ENCODE measurements at regions not wholly inside any gene's neighbourhood (a gene's known extent, or its start where the extent isn't known, plus 50 kb on each side); places are given as distances from the start of the nearest gene placed in this dataset.
"Not testable (repeated sequence)": the region's sequence is repeated elsewhere in the genome, so short reads cannot be mapped to it uniquely, and the experiment has no call there.

DNA sequence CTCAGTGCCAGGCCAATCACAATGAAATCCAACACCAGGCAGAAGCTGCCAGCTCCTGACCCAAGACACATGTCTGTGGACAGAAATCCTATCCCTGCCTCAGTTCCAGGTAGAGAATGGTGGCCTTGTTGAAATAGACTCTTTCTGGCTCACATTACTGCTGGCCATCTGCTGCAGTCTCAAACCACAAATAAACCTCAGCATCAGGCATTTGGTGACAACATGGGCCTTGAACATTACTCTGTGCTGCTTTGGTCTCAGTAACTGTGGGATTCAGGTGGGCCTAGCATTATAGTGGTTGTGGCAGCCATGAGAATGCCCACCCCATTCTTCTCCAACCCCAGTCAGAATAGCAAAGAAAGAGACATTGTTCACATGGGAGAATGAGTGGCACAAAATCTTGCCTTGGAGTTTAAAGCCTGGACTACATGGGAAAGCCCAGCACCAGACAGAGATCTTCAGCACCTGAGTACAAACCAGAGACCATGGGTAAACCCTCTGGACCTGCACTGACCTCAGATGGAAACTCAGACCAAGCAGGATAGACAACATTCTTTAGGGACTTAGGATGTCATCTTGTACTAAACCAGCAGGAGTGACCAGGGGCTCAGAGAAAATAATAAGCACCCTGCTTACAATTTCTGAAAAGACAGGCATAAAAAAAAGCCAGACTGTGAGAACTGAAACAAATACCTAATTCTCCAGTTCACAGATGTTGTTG, 50.4 kb upstream of the TRAM1L1 start:
- Histone ChIP-seq H3K4me3 (no peak overlapping the region), H3K27me3 (no peaks in the 10 kb centered on the region), H3K27ac (no peak overlapping the region), H3K9me3 (no peaks in the 10 kb centered on the region), H3K36me3 (no peaks in the 10 kb centered on the region), H3K4me1 (no peaks in the 10 kb centered on the region)
- intact Hi-C loops (cut with DNase I; ENCODE audit: low total_unique reads) (no loop called here), in situ Hi-C loops (cut with MboI; ENCODE audit: low sequenced_read_pairs in 4 of 4) (no loop called here)
- no peak for DNase-seq
- TF ChIP-seq POLR2A (IDR thresholded peaks at IDR 0.05), result no peak
- TF ChIP-seq, protein P1, sequence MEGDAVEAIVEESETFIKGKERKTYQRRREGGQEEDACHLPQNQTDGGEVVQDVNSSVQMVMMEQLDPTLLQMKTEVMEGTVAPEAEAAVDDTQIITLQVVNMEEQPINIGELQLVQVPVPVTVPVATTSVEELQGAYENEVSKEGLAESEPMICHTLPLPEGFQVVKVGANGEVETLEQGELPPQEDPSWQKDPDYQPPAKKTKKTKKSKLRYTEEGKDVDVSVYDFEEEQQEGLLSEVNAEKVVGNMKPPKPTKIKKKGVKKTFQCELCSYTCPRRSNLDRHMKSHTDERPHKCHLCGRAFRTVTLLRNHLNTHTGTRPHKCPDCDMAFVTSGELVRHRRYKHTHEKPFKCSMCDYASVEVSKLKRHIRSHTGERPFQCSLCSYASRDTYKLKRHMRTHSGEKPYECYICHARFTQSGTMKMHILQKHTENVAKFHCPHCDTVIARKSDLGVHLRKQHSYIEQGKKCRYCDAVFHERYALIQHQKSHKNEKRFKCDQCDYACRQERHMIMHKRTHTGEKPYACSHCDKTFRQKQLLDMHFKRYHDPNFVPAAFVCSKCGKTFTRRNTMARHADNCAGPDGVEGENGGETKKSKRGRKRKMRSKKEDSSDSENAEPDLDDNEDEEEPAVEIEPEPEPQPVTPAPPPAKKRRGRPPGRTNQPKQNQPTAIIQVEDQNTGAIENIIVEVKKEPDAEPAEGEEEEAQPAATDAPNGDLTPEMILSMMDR (IDR thresholded peaks at IDR 0.05 in 4 of 5, conservative IDR thresholded peaks at IDR 0.05 in 1 of 5), result no peak
- no peak for ATAC-seq

GRCh38 chr4:117137145-117137544, 51.8 kb upstream of the TRAM1L1 start:
- intact Hi-C loops (cut with DNase I; ENCODE audit: low total_unique reads) (no loop called here), in situ Hi-C loops (cut with MboI; ENCODE audit: low sequenced_read_pairs in 4 of 4) (no loop called here)
- DNase-seq (no peak), ATAC-seq (no peak)
- Histone ChIP-seq H3K36me3 (no peaks in the 10 kb centered on the region), H3K9me3 (no peaks in the 10 kb centered on the region), H3K4me1 (no peaks in the 10 kb centered on the region), H3K27ac (no peak overlapping the region), H3K27me3 (no peaks in the 10 kb centered on the region), H3K4me3 (no peak overlapping the region)
- no peak for TF ChIP-seq POLR2A (IDR thresholded peaks at IDR 0.05)
- TF ChIP-seq, protein P1 (IDR thresholded peaks at IDR 0.05 in 4 of 5, conservative IDR thresholded peaks at IDR 0.05 in 1 of 5), result no peak

- H3K4me3 ChIP-seq; DNase-seq; in situ Hi-C loops (cut with MboI; ENCODE audit: low sequenced_read_pairs in 4 of 4); ATAC-seq; H3K27me3 ChIP-seq; H3K9me3 ChIP-seq; H3K4me1 ChIP-seq; intact Hi-C loops (cut with DNase I; ENCODE audit: low total_unique reads); H3K27ac ChIP-seq; H3K36me3 ChIP-seq: not testable (repeated sequence)
Observed at GRCh38 chr4:117138732-117139131, 53.4 kb upstream of the TRAM1L1 start.

DNA sequence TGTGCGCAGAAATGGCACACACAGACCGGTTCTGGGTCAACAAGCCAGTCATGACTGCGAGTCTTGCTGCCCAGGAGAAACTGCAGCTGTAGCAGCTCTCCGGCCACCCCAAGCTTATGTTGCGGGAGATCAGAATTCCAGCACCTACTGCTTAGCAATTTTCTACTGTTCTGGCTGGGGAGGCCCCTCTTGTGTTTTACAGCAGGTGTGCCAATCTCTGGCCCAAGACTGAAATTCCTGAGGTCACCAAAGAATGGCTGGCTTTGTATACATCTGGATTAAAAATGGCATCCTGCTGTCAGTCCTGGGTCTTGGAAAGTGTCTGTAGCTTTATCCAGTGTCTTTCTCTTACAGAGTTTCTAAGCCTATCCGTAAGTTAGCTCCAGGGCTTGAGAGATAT, 68.9 kb upstream of the TRAM1L1 start:
- Histone ChIP-seq H3K27ac (no peak overlapping the region), H3K36me3 (no peaks in the 10 kb centered on the region), H3K4me1 (no peaks in the 10 kb centered on the region), H3K4me3 (no peak overlapping the region), H3K9me3 (no peaks in the 10 kb centered on the region), H3K27me3 (no peaks in the 10 kb centered on the region)
- no peak for ATAC-seq
- in situ Hi-C loops (cut with MboI; ENCODE audit: low sequenced_read_pairs in 4 of 4) (no loop called here), intact Hi-C loops (cut with DNase I; ENCODE audit: low total_unique reads) (no loop called here)
- TF ChIP-seq, protein P1 (IDR thresholded peaks at IDR 0.05 in 4 of 5, conservative IDR thresholded peaks at IDR 0.05 in 1 of 5), result no peak
- TF ChIP-seq POLR2A (IDR thresholded peaks at IDR 0.05), result no peak
- DNase-seq, result no peak

- Histone ChIP-seq H3K4me3 (no peak overlapping the region), H3K4me1 (no peaks in the 10 kb centered on the region), H3K27me3 (no peaks in the 10 kb centered on the region), H3K27ac (no peak overlapping the region), H3K36me3 (no peaks in the 10 kb centered on the region), H3K9me3 (no peaks in the 10 kb centered on the region)
- intact Hi-C loops (cut with DNase I; ENCODE audit: low total_unique reads) (no loop called here), in situ Hi-C loops (cut with MboI; ENCODE audit: low sequenced_read_pairs in 4 of 4) (no loop called here)
- ATAC-seq (no peak), DNase-seq (no peak)
- no peak for TF ChIP-seq POLR2A (IDR thresholded peaks at IDR 0.05)
- TF ChIP-seq, protein P1 (IDR thresholded peaks at IDR 0.05 in 4 of 5, conservative IDR thresholded peaks at IDR 0.05 in 1 of 5), result no peak
Observed at GRCh38 chr4:117156806-117157205, 71.4 kb upstream of the TRAM1L1 start.

All from gastrocnemius medialis (tissue), 4 donors.